Activated CD8-positive, alpha-beta memory T cell treated with anti-CD3 and anti-CD28 coated beads for 24 hours (primary cell): ENCODE measurements at regions not wholly inside any gene's neighbourhood (a gene's known extent, or its start where the extent isn't known, plus 50 kb on each side); places are given as distances from the start of the nearest gene placed in this dataset.
"Not testable (repeated sequence)": the region's sequence is repeated elsewhere in the genome, so short reads cannot be mapped to it uniquely, and the experiment has no call there.

Source experiments
- DNase-seq: peaks from one replicate; pipeline ENCODE4 v3.0.0-alpha.2; 2020

- no peak for DNase-seq
Measured at GRCh38 chrX:40406330-40406859, 174.4 kb upstream of the ATP6AP2 start.

DNA sequence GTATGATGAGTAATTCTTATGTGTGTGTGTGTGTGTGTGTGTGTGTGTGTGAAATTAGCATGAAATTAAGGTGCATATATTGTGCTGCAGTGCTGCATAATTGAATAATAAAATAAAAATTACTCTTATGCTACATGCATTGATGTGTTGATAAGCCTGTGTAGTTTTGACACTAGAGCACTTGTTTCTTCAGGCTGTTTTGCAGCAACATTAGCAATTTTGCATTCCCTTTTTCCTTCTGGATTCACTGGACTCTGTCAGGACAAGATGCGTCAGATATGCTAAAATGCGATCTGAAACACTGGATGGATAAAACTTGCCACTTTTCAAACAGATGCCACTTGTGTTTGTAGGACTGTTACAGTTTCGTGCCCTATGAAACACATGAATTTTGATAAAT lies 175.4 kb upstream of the ATP6AP2 start:
- no peak for DNase-seq

GRCh38 chrX:40403757-40404156 lies 177.0 kb upstream of the ATP6AP2 start:
- no peak for DNase-seq

DNA sequence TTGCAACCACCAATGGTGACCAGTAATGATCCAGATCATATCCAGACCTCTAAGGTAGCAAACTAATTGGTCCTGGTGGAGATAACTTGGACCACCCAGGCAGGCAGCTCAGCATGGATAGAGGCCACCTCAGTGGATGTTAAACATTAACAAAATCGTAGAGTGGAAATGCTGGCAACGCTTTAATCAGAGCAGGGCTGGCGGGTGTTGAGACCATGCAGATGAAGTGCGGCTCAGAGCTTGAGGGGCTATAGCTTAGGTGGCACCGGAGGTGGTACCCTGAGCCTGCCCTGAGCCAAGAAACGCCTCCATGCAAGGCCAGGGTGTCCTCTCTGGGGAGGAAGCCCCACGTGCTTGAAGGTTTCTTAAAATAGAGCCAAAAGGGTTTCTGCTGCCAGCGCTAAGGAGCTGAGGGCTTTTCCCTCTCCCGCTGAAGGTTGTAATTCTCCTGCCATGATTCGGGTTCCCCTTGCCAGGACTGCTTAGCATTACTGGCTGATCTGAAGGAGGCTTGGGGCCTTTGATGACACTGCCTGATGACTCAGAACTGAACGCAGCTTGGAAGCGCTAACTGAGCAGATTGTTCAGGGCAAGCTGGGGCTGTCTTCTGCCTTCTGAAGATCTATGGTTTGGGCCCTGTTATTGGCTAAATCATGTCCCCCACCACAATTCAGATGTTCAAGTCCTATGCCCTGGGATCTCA lies 177.8 kb upstream of the ATP6AP2 start:
- DNase-seq = no peak

DNA sequence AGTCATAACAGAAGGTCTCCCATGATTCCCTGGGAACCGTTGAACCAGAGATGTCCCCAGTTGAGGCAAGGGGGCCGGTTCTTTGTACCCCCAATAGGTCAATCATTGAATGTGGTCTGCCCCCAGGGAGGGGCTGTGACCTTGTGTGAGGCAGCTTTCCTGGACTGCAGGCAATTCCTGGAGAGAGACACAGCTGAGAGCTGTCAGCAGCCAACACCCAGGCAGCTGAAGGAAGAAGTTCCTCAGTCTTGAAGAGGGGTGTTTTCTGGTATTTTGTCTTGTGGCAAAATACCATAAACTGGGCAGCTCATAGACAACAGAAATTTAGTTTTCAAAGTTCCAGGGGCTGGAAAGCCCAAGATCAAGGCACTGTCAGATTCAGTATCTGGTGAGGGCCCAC lies 185.7 kb upstream of the ATP6AP2 start:
- no peak for DNase-seq

- no peak for DNase-seq
Measured at GRCh38 chrX:40394302-40394701, 186.5 kb upstream of the ATP6AP2 start.

- no peak for DNase-seq
Measured at GRCh38 chrX:40392599-40392998, 188.2 kb upstream of the ATP6AP2 start.

GRCh38 chrX:40391662-40392061 lies 189.1 kb upstream of the ATP6AP2 start:
- no peak for DNase-seq

GRCh38 chrX:40389555-40389954 lies 191.2 kb upstream of the ATP6AP2 start:
- no peak for DNase-seq

DNA sequence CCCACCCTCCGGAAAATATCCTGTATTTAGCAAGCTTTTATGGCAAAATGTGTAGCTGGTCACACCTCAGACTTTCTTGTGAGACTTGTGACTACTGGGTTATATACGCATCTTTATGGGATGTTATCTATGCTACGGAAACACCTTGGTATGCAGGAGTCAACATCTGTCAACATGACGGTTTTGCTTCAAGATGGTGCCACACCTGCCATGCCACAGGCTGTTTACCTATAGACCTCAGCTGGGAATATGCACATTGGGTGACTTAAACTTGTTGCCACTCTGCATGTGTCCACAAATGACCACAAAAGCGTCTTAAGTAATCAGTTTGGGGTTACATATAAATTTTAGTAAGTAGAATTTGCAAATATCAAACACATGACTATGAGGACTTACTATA lies 192.3 kb upstream of the ATP6AP2 start:
- DNase-seq = no peak

DNA sequence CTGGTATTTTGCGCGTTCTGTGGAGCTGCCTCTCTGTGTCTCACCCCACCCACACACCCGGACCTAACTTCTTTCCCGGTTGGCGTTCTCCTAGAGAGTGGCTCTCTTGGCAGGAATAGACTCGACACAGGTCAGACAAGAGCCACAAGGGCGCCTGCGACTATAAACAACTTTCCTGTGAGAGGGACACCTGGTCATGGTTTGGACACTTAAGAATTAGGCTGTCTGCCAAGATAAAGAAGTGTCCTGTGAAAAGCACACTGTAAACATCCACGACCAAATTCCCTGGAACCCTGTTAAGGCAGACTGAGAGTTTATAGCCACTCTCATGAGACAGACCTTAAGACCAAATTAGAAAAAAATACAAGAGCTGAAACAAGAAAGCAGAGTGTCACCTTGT lies 192.9 kb upstream of the ATP6AP2 start:
- DNase-seq = not testable (repeated sequence)

DNA sequence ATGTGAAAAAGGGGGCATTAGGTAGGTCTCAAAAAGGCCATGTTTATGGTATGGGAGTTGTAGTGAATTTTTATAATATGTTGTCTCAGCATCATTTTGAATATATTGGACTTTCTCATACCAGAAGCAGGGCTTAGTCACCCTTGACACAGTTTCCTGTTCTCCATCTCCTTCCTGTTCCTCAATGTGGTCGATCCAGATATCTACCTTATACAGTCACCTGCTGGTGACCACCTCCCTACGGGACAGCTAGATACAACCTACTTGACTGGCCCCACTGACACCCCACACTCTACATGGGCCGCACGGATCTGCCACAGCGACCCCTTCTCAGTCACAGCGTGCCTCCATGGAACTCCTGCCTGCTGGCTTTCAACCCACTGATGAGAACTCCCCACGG lies 193.5 kb upstream of the ATP6AP2 start:
- DNase-seq = not testable (repeated sequence)

- DNase-seq = no peak
Measured at GRCh38 chrX:40385682-40386081, 195.1 kb upstream of the ATP6AP2 start.

- DNase-seq = peak; percentile 28
Measured at GRCh38 chrX:40385256-40385655, 195.5 kb upstream of the ATP6AP2 start.

DNA sequence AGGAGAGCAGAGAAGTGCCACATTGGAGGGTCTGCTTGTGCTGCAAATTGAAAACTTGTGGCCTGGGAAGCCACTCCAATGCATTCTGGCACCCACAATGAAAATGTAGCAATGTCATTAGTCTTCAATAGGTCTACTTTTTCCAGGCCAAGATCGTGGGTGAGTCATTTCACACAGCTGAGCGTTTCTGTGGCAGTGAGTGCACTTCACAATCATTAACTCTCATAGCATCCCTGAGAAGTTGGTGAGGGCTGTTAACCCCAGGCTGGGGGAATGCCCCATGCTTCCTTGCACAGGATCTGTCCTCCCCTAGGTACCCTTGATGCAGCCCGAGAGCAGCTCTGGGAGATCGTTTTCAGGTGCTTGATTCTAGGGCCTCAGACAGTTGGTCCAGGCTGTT lies 196.8 kb upstream of the ATP6AP2 start:
- DNase-seq = no peak

- no peak for DNase-seq
Measured at GRCh38 chrX:40383360-40383759, 197.4 kb upstream of the ATP6AP2 start.

DNA sequence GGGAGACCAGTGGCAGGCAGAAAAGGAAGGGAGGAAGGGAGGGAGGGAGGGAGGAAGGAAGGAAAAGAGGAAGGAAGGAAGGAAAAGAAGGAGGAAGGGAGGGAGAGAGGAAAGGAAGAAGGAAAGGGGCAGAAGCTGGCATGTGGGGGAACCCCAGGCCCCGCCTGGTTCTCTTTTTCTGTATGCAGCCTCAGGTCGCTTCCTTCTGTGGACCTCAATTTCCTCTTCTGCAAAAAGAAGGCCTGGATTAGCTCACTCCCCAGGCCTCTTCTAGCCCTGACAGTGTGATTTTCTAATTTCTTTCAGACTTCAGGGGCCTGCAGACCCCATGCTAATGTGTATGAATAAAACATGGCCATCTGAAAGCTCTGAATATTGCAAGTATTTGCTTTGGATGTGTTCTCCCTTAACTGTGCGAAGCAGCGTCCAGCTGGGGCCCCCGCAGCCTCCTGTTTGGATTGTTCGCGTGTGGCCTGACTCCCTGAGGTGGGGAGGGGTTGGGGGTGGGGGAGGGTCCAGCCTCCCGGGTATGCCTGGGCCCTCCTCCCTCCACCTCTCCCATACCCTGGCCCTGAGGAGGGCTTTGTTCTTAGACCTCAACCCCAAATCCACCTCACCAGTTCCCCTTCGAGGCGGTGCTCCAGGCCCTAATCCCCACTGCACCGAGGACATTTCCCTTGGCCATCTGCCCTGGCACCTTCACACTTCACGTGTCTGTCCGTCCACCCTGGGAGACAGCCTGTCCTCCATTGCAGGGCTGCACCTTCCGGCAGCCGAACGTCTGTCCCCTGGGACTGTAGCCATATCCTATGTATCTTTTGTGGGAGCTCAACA lies 199.9 kb upstream of the ATP6AP2 start:
- DNase-seq = peak; percentile 21

GRCh38 chrX:40377684-40378083 lies 203.1 kb upstream of the ATP6AP2 start:
- peak; percentile 21 for DNase-seq

- peak; percentile 15 for DNase-seq
Measured at GRCh38 chrX:40374486-40374885, 206.3 kb upstream of the ATP6AP2 start.

- DNase-seq = peak; percentile 15
Measured at GRCh38 chrX:40373641-40374040, 207.1 kb upstream of the ATP6AP2 start.

GRCh38 chrX:40373025-40373424 lies 207.7 kb upstream of the ATP6AP2 start:
- no peak for DNase-seq

GRCh38 chrX:40371376-40371775 lies 209.4 kb upstream of the ATP6AP2 start:
- no peak for DNase-seq

- no peak for DNase-seq
Measured at GRCh38 chrX:40368611-40369061, 212.1 kb upstream of the ATP6AP2 start.

DNA sequence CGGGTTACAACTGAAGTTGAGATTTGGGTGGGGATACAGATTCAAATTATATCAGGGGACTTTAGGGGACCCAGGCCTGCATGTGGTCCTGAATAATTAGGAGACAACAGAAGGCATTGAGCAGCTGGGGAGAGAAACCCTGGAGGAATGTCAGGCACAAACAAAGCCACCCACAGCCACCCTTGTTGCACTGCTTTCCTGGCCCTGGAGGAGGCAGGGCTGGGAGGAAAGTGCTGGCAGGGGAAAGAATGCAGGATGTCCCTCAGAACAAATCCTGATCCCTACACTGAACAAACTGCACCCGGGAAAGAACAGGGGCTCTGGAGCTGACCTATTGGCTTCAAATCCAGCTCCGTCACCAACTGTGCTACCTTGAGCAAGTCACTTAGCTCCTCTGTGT lies 214.1 kb upstream of the ATP6AP2 start:
- no peak for DNase-seq
